H9 (cell line): ENCODE measurements at regions not wholly inside any gene's neighbourhood (a gene's known extent, or its start where the extent isn't known, plus 50 kb on each side); places are given as distances from the start of the nearest gene placed in this dataset.

Experiments
- DNase-seq: peaks from one replicate; pipeline ENCODE4 v3.0.0-alpha.2; 2017
- H2AFZ ChIP-seq: one replicate; pipeline ENCODE4 v1.6.1; 2013; ENCODE audit warnings: mild to moderate bottlenecking, low read length, control low read depth, moderate library complexity
- H2AK5ac ChIP-seq: 2 replicates; pipeline ENCODE4 v1.6.1; 2013; ENCODE audit warnings: low read length, control low read depth, mixed read lengths; ENCODE audit not compliant: insufficient read length
- H2BK120ac ChIP-seq: one replicate; pipeline ENCODE4 v1.6.1; 2013; ENCODE audit warnings: low read depth, mild to moderate bottlenecking, low read length, control low read depth, inconsistent platforms; ENCODE audit not compliant: poor library complexity, severe bottlenecking
- H2BK12ac ChIP-seq: 2 replicates; pipeline ENCODE4 v1.6.1; 2013; ENCODE audit warnings: low read length, control low read depth, mixed read lengths, low read depth; ENCODE audit not compliant: insufficient read length
- H2BK15ac ChIP-seq: 2 replicates; pipeline ENCODE4 v1.6.1; 2013; ENCODE audit warnings: low read depth, low read length, control low read depth
- H2BK20ac ChIP-seq: one replicate; pipeline ENCODE4 v1.6.1; 2013; ENCODE audit warnings: low read depth, mild to moderate bottlenecking, low read length, control low read depth, inconsistent platforms; ENCODE audit not compliant: poor library complexity, severe bottlenecking
- H2BK5ac ChIP-seq: 2 replicates; pipeline ENCODE4 v1.6.1; 2013; ENCODE audit warnings: low read length, control low read depth, mixed read lengths; ENCODE audit not compliant: insufficient read length
- H3K14ac ChIP-seq: 2 replicates; pipeline ENCODE4 v1.6.1; 2013; ENCODE audit warnings: low read length, control low read depth; ENCODE audit not compliant: insufficient read depth
- H3K18ac ChIP-seq: 2 replicates; pipeline ENCODE4 v1.6.1; 2013; ENCODE audit warnings: low read depth, mild to moderate bottlenecking, mixed read lengths, low read length, control low read depth; ENCODE audit not compliant: insufficient read length
- H3K23ac ChIP-seq: 2 replicates; pipeline ENCODE4 v1.6.1; 2013; ENCODE audit warnings: low read length, control low read depth, mixed read lengths, low read depth; ENCODE audit not compliant: insufficient read length
- H3K23me2 ChIP-seq: 2 replicates; pipeline ENCODE4 v1.6.1; 2013; ENCODE audit warnings: low read depth, mild to moderate bottlenecking, mixed read lengths, low read length, control low read depth; ENCODE audit not compliant: insufficient read length, poor library complexity, severe bottlenecking
- H3K27ac ChIP-seq: 2 replicates; pipeline ENCODE4 v1.5.1; 2013; ENCODE audit warnings: low read length, control low read depth, mixed read lengths, low read depth; ENCODE audit not compliant: insufficient read length
- H3K27me3 ChIP-seq: 2 replicates; pipeline ENCODE4 v1.6.1; 2013; ENCODE audit warnings: low read length, control low read depth, inconsistent platforms; ENCODE audit not compliant: insufficient read depth
- H3K4ac ChIP-seq: 2 replicates; pipeline ENCODE4 v1.6.1; 2013; ENCODE audit warnings: low read depth, mild to moderate bottlenecking, control low read depth, inconsistent platforms, low read length, moderate library complexity
- H3K4me1 ChIP-seq: 2 replicates; pipeline ENCODE4 v1.6.1; 2013; ENCODE audit warnings: low read length, control low read depth, inconsistent platforms; ENCODE audit not compliant: insufficient read depth
- H3K4me2 ChIP-seq: 2 replicates; pipeline ENCODE4 v1.6.1; 2013; ENCODE audit warnings: low read length, control low read depth, mixed read lengths; ENCODE audit not compliant: insufficient read length, insufficient read depth
- H3K56ac ChIP-seq: 2 replicates; pipeline ENCODE4 v1.6.1; 2013; ENCODE audit warnings: low read depth, mild to moderate bottlenecking, mixed read lengths, low read length, control low read depth; ENCODE audit not compliant: insufficient read length
- H3K79me1 ChIP-seq: 2 replicates; pipeline ENCODE4 v1.6.1; 2013; ENCODE audit warnings: low read depth, mild to moderate bottlenecking, moderate library complexity, low read length, control low read depth, inconsistent platforms; ENCODE audit not compliant: insufficient read depth, poor library complexity, severe bottlenecking
- H3K79me2 ChIP-seq: 2 replicates; pipeline ENCODE4 v1.6.1; 2013; ENCODE audit warnings: low read length, control low read depth, inconsistent platforms; ENCODE audit not compliant: insufficient read depth
- H3K9ac ChIP-seq: 2 replicates; pipeline ENCODE4 v1.6.1; 2013; ENCODE audit warnings: low read length, control low read depth, mixed read lengths; ENCODE audit not compliant: insufficient read length; ENCODE audit errors: extremely low read depth
- H3K9me3 ChIP-seq: one replicate; pipeline ENCODE4 v1.6.1; 2013; ENCODE audit warnings: low read depth, low read length, inconsistent platforms; ENCODE audit not compliant: control insufficient read depth
- H3T11ph ChIP-seq: one replicate; pipeline ENCODE4 v1.6.1; 2013; ENCODE audit warnings: mild to moderate bottlenecking, low read length, control low read depth, inconsistent platforms
- H4K20me1 ChIP-seq: one replicate; pipeline ENCODE4 v1.6.1; 2013; ENCODE audit not compliant: control insufficient read depth, insufficient read length, insufficient read depth
- H4K5ac ChIP-seq: 2 replicates; pipeline ENCODE4 v1.6.1; 2013; ENCODE audit warnings: low read depth, mild to moderate bottlenecking, mixed read lengths, low read length, control low read depth; ENCODE audit not compliant: insufficient read length
- H4K8ac ChIP-seq: replicated peaks from 2 replicates; pipeline ENCODE4 v1.6.1; 2013; ENCODE audit warnings: low read length, control low read depth, mixed read lengths, low read depth; ENCODE audit not compliant: insufficient read length
- H4K91ac ChIP-seq: 2 replicates; pipeline ENCODE4 v1.6.1; 2013; ENCODE audit warnings: low read depth, mild to moderate bottlenecking, moderate library complexity, mixed read lengths, low read length, control low read depth; ENCODE audit not compliant: insufficient read length
- H3K27ac Mint-ChIP-seq, 3 experiments: 2 replicates in 2 of 3; 3 replicates in 1 of 3; pipeline ENCODE4 v1.8.0; 2020 to 2021; ENCODE audit warnings: mixed read lengths in 3 of 3, mild to moderate bottlenecking in 1 of 3, moderate library complexity in 1 of 3
- H3K27me3 Mint-ChIP-seq: 2 replicates; pipeline ENCODE4 v1.8.0; 2021; ENCODE audit warnings: low read depth, mild to moderate bottlenecking, moderate library complexity, mixed read lengths
- H3K36me3 Mint-ChIP-seq, 3 experiments: 2 replicates in 2 of 3; 3 replicates in 1 of 3; pipeline ENCODE4 v1.8.0; 2020 to 2021; ENCODE audit warnings: low read depth in 3 of 3, mixed read lengths in 3 of 3; ENCODE audit not compliant: insufficient read depth in 1 of 3
- H3K4me1 Mint-ChIP-seq, 2 experiments: 2 replicates each; pipeline ENCODE4 v1.8.0; 2020; ENCODE audit warnings: mixed read lengths in 2 of 2
- H3K4me3 Mint-ChIP-seq, 2 experiments: 2 replicates in 1 of 2; 3 replicates in 1 of 2; pipeline ENCODE4 v1.8.0; 2020 to 2021; ENCODE audit warnings: mild to moderate bottlenecking in 2 of 2, mixed read lengths in 2 of 2, moderate library complexity in 1 of 2
- H3K9me3 Mint-ChIP-seq, 2 experiments: 2 replicates in 1 of 2; 3 replicates in 1 of 2; pipeline ENCODE4 v1.8.0; 2020; ENCODE audit warnings: mild to moderate bottlenecking in 2 of 2, mixed read lengths in 2 of 2, moderate library complexity in 1 of 2
- CTCF ChIP-seq: fragments of 200-600 bp; sonication (generic); conservative IDR thresholded peaks from 3 replicates; pipeline ENCODE4 v1.8.0; 2021; ENCODE audit warnings: antibody characterized with exemption, mild to moderate bottlenecking
- WGBS: extraction: QIAGEN DNeasy Blood & Tissue Kit; methylation state at CpG from one replicate; pipeline ENCODE4 v1.1.7; 2013; ENCODE audit warnings: missing lambda C conversion rate, low lambda C conversion rate, mixed read lengths; ENCODE audit not compliant: insufficient read length; ENCODE audit errors: extremely low coverage; 5-methylcytosine and 5-hydroxymethylcytosine counted together

GRCh38 chr2:67891642-67892041, 171.2 kb downstream of the C1D start:
- Histone ChIP-seq H3K56ac (no peak overlapping the region), H3K27ac (no peak overlapping the region), H2BK12ac (no peak overlapping the region), H2BK5ac (no peak overlapping the region), H3K4ac (no peak overlapping the region), H2BK120ac (no peak overlapping the region), H3K27me3 (no peaks in the 10 kb centered on the region; the same call in 1 of the 2 replicates), H3K23me2 (no peaks in the 10 kb centered on the region), H2BK15ac (no peak overlapping the region), H3K4me2 (no peak overlapping the region), H3K18ac (no peak overlapping the region), H2BK20ac (no peak overlapping the region), H3K9me3 (no peaks in the 10 kb centered on the region), H4K20me1 (no peaks in the 10 kb centered on the region), H3K23ac (no peak overlapping the region), H3K79me2 (no peaks in the 10 kb centered on the region), H4K5ac (no peak overlapping the region), H3K79me1 (no peaks in the 10 kb centered on the region), H4K8ac (no peak overlapping the region), H2AFZ (no peak overlapping the region), H3K9ac (no peak overlapping the region), H3T11ph (no peak overlapping the region), H3K14ac (no peak overlapping the region), H3K4me1 (peaks cover 7% of the 10 kb centered on the region), H4K91ac (no peak overlapping the region), H2AK5ac (no peak overlapping the region)
- DNase-seq, result no peak
- peaks cover 25% of the 10 kb centered on the region for H3K27me3 Mint-ChIP-seq
- no CpG with 5 or more reads among the region's 1 CpG for WGBS
- H3K9me3 Mint-ChIP-seq, result no peaks in the 10 kb centered on the region; a peak in 1 of 5 replicates
- TF ChIP-seq CTCF, result no peak
- H3K27ac Mint-ChIP-seq, result no peak overlapping the region
- no peak overlapping the region for H3K4me3 Mint-ChIP-seq
- H3K36me3 Mint-ChIP-seq, result peaks cover 0 to 4% (median 0%) of the 10 kb centered on the region in 3 experiments; a peak in 1 of 7 replicates
- H3K4me1 Mint-ChIP-seq, result peaks cover 20 to 24% of the 10 kb centered on the region in 2 experiments
